ENCODE measurements at regions not wholly inside any gene's neighbourhood (a gene's known extent, or its start where the extent isn't known, plus 50 kb on each side); places are given as distances from the start of the nearest gene placed in this dataset.

- no peak for TF ChIP-seq POLR2A (IDR thresholded peaks at IDR 0.05; ENCODE audit: low read length)
- no peak for TF ChIP-seq GATA1 (IDR thresholded peaks at IDR 0.05; ENCODE audit: low read depth, low read length)
Measured at GRCh38 chr15:66842710-66843441, 140.8 kb downstream of the SMAD6 start.
